SIG-M5 treated with dmso at 0.1 percent for 504 hours (cell line): ENCODE measurements at regions not wholly inside any gene's neighbourhood (a gene's known extent, or its start where the extent isn't known, plus 50 kb on each side); places are given as distances from the start of the nearest gene placed in this dataset.
A peak's percentile ranks its signal among the peaks of the same experiment; 100 is the strongest.

ENCODE experiments used
- DNase-seq: peaks from one replicate; lab custom pipeline; 2025; ENCODE audit not compliant: unreplicated experiment; lab: John Stamatoyannopoulos, UW

- no peak for DNase-seq
Observed at GRCh38 chr1:81635816-81636215, 164.9 kb upstream of the ADGRL2 start.

- no peak for DNase-seq
Observed at GRCh38 chr1:81634294-81634693, 166.4 kb upstream of the ADGRL2 start.

- DNase-seq, result no peak
Observed at GRCh38 chr1:81619156-81619555, 181.6 kb upstream of the ADGRL2 start.

- no peak for DNase-seq
Observed at GRCh38 chr1:81618376-81618775, 182.4 kb upstream of the ADGRL2 start.

GRCh38 chr1:81617308-81617967 is 183.3 kb upstream of the ADGRL2 start:
- peak; percentile 21 for DNase-seq

GRCh38 chr1:81613803-81614202 is 186.9 kb upstream of the ADGRL2 start:
- DNase-seq, result no peak

- no peak for DNase-seq
Observed at GRCh38 chr1:81607924-81608323, 192.8 kb upstream of the ADGRL2 start.

- no peak for DNase-seq
Observed at GRCh38 chr1:81607086-81607485, 193.6 kb upstream of the ADGRL2 start.

GRCh38 chr1:81606656-81607055 is 194.1 kb upstream of the ADGRL2 start:
- DNase-seq, result no peak

GRCh38 chr1:81605023-81605422 is 195.7 kb upstream of the ADGRL2 start:
- no peak for DNase-seq

- no peak for DNase-seq
Observed at GRCh38 chr1:81600878-81601622, 199.7 kb upstream of the ADGRL2 start.

- no peak for DNase-seq
Observed at GRCh38 chr1:81600363-81600762, 200.4 kb upstream of the ADGRL2 start.

- DNase-seq, result no peak
Observed at GRCh38 chr1:81598623-81599022, 202.1 kb upstream of the ADGRL2 start.

GRCh38 chr1:81597720-81598426 is 202.9 kb upstream of the ADGRL2 start:
- no peak for DNase-seq

GRCh38 chr1:81596341-81596740 is 204.4 kb upstream of the ADGRL2 start:
- DNase-seq, result no peak

- DNase-seq, result no peak
Observed at GRCh38 chr1:81594206-81594605, 206.5 kb upstream of the ADGRL2 start.

- DNase-seq, result no peak
Observed at GRCh38 chr1:81592233-81592632, 208.5 kb upstream of the ADGRL2 start.

GRCh38 chr1:81590171-81590570 is 210.6 kb upstream of the ADGRL2 start:
- no peak for DNase-seq

GRCh38 chr1:81588149-81588548 is 212.6 kb upstream of the ADGRL2 start:
- no peak for DNase-seq

- no peak for DNase-seq
Observed at GRCh38 chr1:81587426-81587825, 213.3 kb upstream of the ADGRL2 start.

GRCh38 chr1:81585371-81585770 is 215.4 kb upstream of the ADGRL2 start:
- no peak for DNase-seq

- no peak for DNase-seq
Observed at GRCh38 chr1:81584398-81584797, 216.3 kb upstream of the ADGRL2 start.
